ENCODE measurements at regions not wholly inside any gene's neighbourhood (a gene's known extent, or its start where the extent isn't known, plus 50 kb on each side); places are given as distances from the start of the nearest gene placed in this dataset.

GRCh38 chr21:28762357-28762735 lies 230.3 kb downstream of the LTN1 start:
- DNase-seq (ENCODE audit: low spot score): no peak
- in situ Hi-C loops (cut with HindIII; ENCODE audit: low sequenced_read_pairs): no loop called here

- DNase-seq (ENCODE audit: low spot score): no peak
- in situ Hi-C loops (cut with HindIII; ENCODE audit: low sequenced_read_pairs): no loop called here
Measured at GRCh38 chr21:28761674-28762356, 230.9 kb downstream of the LTN1 start.

- in situ Hi-C loops (cut with HindIII; ENCODE audit: low sequenced_read_pairs): no loop called here
- DNase-seq (ENCODE audit: low spot score): peak; percentile 55
Measured at GRCh38 chr21:28758883-28759242, 233.8 kb downstream of the LTN1 start.

GRCh38 chr21:28758042-28758882 lies 234.4 kb downstream of the LTN1 start:
- in situ Hi-C loops (cut with HindIII; ENCODE audit: low sequenced_read_pairs): no loop called here
- DNase-seq (ENCODE audit: low spot score): no peak

DNA sequence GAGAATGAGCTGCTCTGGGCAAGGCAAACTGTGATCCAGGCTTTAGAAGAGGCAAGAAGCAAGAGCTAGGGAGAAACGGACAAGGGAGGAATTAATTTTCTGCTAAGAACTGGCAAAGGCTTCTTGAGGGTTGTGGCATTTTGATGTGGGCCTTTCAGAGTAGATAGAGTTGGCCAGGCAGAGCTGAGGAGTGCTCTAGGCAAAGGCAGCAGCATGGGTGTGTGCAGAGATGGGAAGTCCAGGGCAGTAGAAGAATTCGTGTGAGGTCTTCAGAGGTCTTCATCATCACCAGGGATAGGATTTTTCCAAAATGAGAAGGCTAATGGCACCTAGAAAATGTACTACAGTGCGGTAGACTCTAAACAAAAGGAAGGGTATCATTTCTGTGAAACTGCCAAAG lies 237.8 kb downstream of the LTN1 start:
- DNase-seq (ENCODE audit: low spot score): no peak
- in situ Hi-C loops (cut with HindIII; ENCODE audit: low sequenced_read_pairs): no loop called here

DNA sequence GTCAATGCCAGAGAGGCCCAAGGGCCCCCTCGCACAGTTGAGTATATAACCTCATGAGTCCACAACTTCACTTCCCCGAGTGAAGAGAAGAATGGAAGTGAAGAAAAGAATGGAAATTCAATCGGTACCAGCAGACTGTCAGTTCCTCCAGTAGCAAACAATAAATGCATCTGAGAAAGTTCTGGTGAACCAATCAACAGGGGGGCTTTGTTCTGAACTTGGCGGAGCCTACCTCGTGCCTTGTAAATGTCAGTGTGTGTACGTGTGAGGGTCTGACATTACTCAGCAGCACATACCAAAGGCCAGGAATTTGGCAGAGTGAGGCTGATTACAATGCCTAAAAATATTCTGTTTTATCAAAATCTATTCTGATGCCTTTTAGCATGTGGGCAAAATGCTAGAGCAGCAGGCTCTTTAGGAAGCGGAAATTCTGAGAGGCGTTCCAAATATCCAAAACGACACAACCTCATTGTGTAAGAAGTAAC lies 238.5 kb downstream of the LTN1 start:
- in situ Hi-C loops (cut with HindIII; ENCODE audit: low sequenced_read_pairs): no loop called here
- DNase-seq (ENCODE audit: low spot score): no peak

DNA sequence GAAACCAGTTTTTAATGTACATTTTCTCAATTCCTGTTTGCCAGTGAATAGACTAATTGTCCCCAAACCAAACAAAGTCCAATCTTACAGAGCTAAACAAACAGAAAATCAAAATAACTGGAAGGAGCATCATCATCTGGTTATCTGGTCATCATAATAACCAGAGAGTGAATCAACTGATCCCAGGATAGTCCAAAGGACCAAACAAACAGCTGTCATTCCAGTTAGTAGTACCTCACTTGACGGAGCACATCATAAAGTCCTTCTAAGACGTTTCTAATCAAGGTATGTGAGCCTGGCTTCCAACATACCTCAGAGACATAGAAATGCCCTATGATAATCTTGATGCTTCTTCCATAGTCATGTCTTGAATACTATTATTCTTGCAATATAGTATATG lies 240.5 kb downstream of the LTN1 start:
- in situ Hi-C loops (cut with HindIII; ENCODE audit: low sequenced_read_pairs): no loop called here
- DNase-seq (ENCODE audit: low spot score): no peak

DNA sequence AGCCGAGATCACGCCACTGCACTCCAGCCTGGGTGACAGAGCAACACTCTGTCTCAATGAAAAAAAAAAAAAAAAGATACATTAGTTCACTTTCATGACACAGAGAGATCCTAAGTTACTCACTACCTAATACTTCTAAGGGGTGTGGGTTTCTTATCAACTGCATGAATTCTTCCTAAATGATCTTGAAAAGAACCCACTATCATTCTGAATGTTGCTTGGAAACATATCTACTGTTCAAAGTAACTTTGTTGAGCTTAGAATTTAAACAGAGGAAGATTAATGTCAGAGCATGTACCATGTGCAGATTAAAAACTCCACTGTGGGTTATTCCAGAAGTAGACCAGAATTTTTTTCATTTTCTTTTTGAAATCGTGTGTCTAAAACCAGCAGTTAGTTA lies 241.5 kb downstream of the LTN1 start:
- DNase-seq (ENCODE audit: low spot score): no peak
- in situ Hi-C loops (cut with HindIII; ENCODE audit: low sequenced_read_pairs): no loop called here

DNA sequence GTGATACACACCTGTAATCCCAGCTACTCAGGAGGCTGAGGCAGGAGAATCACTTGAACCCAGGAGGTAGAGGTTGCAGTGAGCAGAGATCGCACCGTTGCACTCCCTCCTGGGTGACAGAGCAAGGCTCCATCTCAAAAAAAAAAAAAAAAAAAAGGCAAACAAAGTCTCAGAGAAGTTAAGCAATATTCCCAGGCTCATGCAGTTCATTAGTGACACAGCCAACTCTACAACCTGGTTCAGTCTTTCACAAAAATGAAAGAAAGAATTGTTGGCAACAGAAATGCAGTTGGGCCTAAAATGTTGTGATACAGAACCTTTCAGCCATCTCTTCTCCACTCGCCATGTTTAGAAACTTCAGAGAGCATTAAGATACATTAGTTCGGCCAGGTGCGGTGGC lies 242.1 kb downstream of the LTN1 start:
- in situ Hi-C loops (cut with HindIII; ENCODE audit: low sequenced_read_pairs): no loop called here
- no peak for DNase-seq (ENCODE audit: low spot score)

DNA sequence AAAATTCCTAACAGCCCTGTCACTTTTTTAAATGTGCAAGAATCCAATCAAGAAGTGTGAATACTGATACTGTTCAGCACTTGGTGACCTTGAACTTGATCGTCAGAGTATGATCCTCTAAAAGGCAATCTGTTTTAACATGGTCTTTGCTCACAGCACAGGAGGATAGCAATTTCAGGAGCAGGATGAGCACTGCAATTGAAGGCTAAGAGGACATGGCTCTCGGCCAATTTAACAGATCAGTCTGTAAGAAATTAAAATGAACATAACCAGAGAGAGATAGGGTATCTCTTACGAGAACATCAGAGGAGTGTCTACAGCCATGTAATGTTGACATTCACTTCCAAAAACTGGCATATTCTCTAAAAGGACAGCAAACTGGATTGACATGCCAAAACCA lies 243.1 kb downstream of the LTN1 start:
- no peak for DNase-seq (ENCODE audit: low spot score)
- in situ Hi-C loops (cut with HindIII; ENCODE audit: low sequenced_read_pairs): no loop called here

DNA sequence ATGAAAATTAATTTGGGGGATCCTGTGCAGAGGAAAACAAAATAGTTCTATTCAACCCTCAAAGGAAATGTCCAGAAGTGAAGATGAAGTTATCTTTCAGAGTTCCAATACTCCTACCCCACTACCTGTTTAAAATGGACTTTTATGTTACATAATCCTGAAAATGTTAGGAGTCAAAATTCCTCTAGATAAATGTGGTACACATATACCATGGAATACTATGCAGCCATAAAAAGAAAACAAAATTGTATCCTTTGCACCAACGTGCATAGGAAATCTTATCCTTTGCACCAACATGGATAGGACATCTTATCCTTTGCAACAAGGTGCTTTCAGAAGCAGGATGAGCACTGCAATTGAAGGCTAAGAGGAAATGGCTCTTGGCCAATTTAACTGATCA lies 245.2 kb downstream of the LTN1 start:
- no peak for DNase-seq (ENCODE audit: low spot score)
- in situ Hi-C loops (cut with HindIII; ENCODE audit: low sequenced_read_pairs): no loop called here

- in situ Hi-C loops (cut with HindIII; ENCODE audit: low sequenced_read_pairs): no loop called here
Measured at GRCh38 chr21:28746166-28746565, 246.5 kb downstream of the LTN1 start.

GRCh38 chr21:28745131-28746016 lies 247.3 kb downstream of the LTN1 start:
- in situ Hi-C loops (cut with HindIII; ENCODE audit: low sequenced_read_pairs): no loop called here
- peak; percentile 87 for DNase-seq (ENCODE audit: low spot score)

More at GRCh38 chr21:28746166-28746565, 246.5 kb downstream of the LTN1 start:
- no peak for DNase-seq (ENCODE audit: low spot score)

- in situ Hi-C loops (cut with HindIII; ENCODE audit: low sequenced_read_pairs): no loop called here
- no peak for DNase-seq (ENCODE audit: low spot score)
Measured at GRCh38 chr21:28743723-28744122, 249.0 kb downstream of the LTN1 start.

GRCh38 chr21:28742527-28742926 lies 250.2 kb downstream of the LTN1 start:
- DNase-seq (ENCODE audit: low spot score): no peak
- in situ Hi-C loops (cut with HindIII; ENCODE audit: low sequenced_read_pairs): no loop called here

- DNase-seq (ENCODE audit: low spot score): no peak
- in situ Hi-C loops (cut with HindIII; ENCODE audit: low sequenced_read_pairs): no loop called here
Measured at GRCh38 chr21:28740125-28740524, 252.6 kb downstream of the LTN1 start.

- in situ Hi-C loops (cut with HindIII; ENCODE audit: low sequenced_read_pairs): no loop called here
- DNase-seq (ENCODE audit: low spot score): no peak
Measured at GRCh38 chr21:28738882-28739281, 253.8 kb downstream of the LTN1 start.

DNA sequence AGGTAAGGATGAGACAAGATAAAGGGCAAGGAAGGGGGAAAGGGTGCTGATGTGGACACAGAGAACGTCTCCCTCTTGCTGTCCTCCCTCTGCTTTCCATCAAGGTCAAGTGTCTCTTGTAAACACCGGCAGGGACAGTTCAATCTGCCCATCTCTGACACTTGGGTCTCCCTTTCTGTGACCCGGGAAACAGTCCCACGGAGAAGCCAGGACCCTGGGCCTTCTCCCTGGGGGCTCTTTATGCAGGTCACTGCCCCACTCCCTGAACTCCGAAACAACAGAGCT lies 254.3 kb downstream of the LTN1 start:
- in situ Hi-C loops (cut with HindIII; ENCODE audit: low sequenced_read_pairs): no loop called here
- no peak for DNase-seq (ENCODE audit: low spot score)

DNA sequence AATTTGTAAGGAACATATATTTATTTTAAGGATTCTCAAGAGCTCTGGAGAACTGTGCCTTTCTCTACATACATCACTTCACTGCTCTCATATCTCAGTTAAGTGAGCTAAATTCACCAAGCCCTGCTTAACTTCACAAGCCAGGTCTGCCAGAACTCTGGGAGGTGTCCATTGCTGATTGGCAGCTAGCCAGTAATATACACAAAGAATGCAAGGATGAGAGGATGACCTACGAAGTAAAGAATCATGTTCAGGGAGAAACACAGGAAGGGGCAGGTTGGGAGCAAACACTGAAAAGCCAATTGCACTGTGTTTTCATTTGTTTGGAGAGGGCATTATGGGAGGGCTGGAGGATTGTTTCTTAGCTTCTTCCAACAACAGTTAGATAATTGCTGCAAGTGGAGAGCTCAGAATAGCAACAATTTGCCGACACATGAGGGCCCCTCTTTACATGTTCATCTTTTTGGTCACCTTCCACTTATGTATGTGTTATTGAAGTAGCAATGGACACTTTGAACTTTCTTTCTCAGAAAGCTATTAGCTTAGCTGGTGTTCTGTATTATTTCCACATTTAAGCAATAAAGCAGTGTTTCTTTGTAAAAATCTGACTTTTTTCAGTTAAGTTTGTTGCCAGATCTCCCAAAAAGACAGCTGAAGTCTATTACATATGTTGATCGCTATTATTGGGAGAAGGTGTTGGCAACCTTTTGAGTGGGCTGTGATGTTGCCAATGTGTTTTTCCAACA lies 254.8 kb downstream of the LTN1 start:
- in situ Hi-C loops (cut with HindIII; ENCODE audit: low sequenced_read_pairs): no loop called here
- DNase-seq (ENCODE audit: low spot score): no peak

Data from G401 (cell line).